ENCODE measurements at regions not wholly inside any gene's neighbourhood (a gene's known extent, or its start where the extent isn't known, plus 50 kb on each side); places are given as distances from the start of the nearest gene placed in this dataset.

- TF ChIP-seq HINFP (CRISPR knock-in tag; IDR thresholded peaks at IDR 0.05; ENCODE audit: low read depth) (no peak), SAFB2 (CRISPR knock-in tag; IDR thresholded peaks at IDR 0.05; ENCODE audit: borderline replicate concordance, low read depth) (no peak), POLR2G (IDR thresholded peaks at IDR 0.05; ENCODE audit: low read depth, low read length) (no peak)
- TF ChIP-seq, protein P1, sequence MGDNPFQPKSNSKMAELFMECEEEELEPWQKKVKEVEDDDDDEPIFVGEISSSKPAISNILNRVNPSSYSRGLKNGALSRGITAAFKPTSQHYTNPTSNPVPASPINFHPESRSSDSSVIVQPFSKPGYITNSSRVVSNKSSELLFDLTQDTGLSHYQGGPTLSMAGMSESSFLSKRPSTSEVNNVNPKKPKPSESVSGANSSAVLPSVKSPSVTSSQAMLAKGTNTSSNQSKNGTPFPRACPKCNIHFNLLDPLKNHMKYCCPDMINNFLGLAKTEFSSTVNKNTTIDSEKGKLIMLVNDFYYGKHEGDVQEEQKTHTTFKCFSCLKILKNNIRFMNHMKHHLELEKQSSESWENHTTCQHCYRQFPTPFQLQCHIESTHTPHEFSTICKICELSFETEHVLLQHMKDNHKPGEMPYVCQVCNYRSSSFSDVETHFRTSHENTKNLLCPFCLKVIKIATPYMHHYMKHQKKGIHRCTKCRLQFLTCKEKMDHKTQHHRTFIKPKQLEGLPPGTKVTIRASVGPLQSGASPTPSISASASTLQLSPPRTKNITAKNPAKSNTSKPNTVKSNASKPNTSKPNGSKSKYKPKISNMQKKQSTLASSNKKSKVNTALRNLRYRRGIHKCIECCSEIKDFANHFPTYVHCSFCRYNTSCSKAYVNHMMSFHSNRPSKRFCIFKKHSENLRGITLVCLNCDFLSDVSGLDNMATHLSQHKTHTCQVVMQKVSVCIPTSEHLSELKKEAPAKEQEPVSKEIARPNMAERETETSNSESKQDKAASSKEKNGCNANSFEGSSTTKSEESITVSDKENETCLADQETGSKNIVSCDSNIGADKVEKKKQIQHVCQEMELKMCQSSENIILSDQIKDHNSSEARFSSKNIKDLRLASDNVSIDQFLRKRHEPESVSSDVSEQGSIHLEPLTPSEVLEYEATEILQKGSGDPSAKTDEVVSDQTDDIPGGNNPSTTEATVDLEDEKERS (CRISPR knock-in tag; IDR thresholded peaks at IDR 0.05) = no peak
Measured at GRCh38 chr19:32230441-32230840, 115.0 kb upstream of the ZNF507 start (continued).

- in situ Hi-C loops (cut with HindIII; ENCODE audit: extremely low pct_ligation_motif_present, low pct_unique_long_range_greater_than_20kb) = no loop called here
- ChIA-PET POLR2A (no interaction called here), CTCF (ENCODE audit: low intra/inter-chr PET ratio, low total read pairs) (no interaction called here)
- FAIRE-seq (no peak), DNase-seq (ENCODE audit: low spot score) (no peak), ATAC-seq (no peak)
- Histone ChIP-seq H3K4me1 (ENCODE audit: insufficient read depth, low read length) (no peaks in the 10 kb centered on the region), H3K36me3 (replicated peaks in 1 of 2; ENCODE audit: control insufficient read depth in 1 of 2, insufficient read depth in 2 of 2, low read length in 2 of 2) (no peaks in the 10 kb centered on the region), H3K27ac (ENCODE audit: extremely low read length, insufficient read depth, low read length) (no peak overlapping the region), H3K4me3 (replicated peaks in 1 of 3; ENCODE audit: insufficient read depth in 1 of 3, low read depth in 2 of 3, low read length in 3 of 3) (no peak overlapping the region), H3K9ac (ENCODE audit: insufficient read depth, low read depth, low read length) (no peak overlapping the region), H3K79me2 (ENCODE audit: insufficient read depth, low read length) (no peaks in the 10 kb centered on the region), H2AFZ (ENCODE audit: low read length) (no peak overlapping the region), H4K20me1 (ENCODE audit: insufficient read depth, low read length) (no peaks in the 10 kb centered on the region), H3K9me3 (ENCODE audit: low read length) (no peaks in the 10 kb centered on the region), H3K27me3 (ENCODE audit: control insufficient read depth in 1 of 2, insufficient read depth in 2 of 2, low read length in 2 of 2) (peaks cover 0 to 16% of the 10 kb centered on the region in 2 experiments; a peak in 2 of 5 replicates), H3K4me2 (ENCODE audit: low read depth, low read length) (no peak overlapping the region)
- intact Hi-C loops (cut with micrococcal nuclease; ENCODE audit: unreplicated experiment) = no loop called here
- WGBS (ENCODE audit: low lambda C conversion rate) = 59% methylated on average over 3 of the region's 8 CpGs
- no TSS peak for BruUV-seq (replicated peaks)
- no peak for TF ChIP-seq ZNF713 (CRISPR knock-in tag; IDR thresholded peaks at IDR 0.05)
- TF ChIP-seq, protein P2, sequence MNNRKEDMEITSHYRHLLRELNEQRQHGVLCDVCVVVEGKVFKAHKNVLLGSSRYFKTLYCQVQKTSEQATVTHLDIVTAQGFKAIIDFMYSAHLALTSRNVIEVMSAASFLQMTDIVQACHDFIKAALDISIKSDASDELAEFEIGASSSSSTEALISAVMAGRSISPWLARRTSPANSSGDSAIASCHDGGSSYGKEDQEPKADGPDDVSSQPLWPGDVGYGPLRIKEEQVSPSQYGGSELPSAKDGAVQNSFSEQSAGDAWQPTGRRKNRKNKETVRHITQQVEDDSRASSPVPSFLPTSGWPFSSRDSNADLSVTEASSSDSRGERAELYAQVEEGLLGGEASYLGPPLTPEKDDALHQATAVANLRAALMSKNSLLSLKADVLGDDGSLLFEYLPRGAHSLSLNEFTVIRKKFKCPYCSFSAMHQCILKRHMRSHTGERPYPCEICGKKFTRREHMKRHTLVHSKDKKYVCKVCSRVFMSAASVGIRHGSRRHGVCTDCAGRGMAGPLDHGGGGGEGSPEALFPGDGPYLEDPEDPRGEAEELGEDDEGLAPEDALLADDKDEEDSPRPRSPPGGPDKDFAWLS (CRISPR knock-in tag; IDR thresholded peaks at IDR 0.05; ENCODE audit: borderline replicate concordance) = no peak
- TF ChIP-seq PRDM10 (CRISPR knock-in tag; IDR thresholded peaks at IDR 0.05; ENCODE audit: low read depth) = no peak
- no peak for TF ChIP-seq SMARCE1 (IDR thresholded peaks at IDR 0.05; ENCODE audit: borderline replicate concordance)
- TF ChIP-seq NRL (CRISPR knock-in tag; IDR thresholded peaks at IDR 0.05; ENCODE audit: borderline replicate concordance) = no peak
Measured at GRCh38 chr19:32231020-32231419, 114.4 kb upstream of the ZNF507 start.

All from HepG2 (cell line).